ENCODE measurements at regions not wholly inside any gene's neighbourhood (a gene's known extent, or its start where the extent isn't known, plus 50 kb on each side); places are given as distances from the start of the nearest gene placed in this dataset.

GRCh38 chr20:63126876-63127699, 88.8 kb downstream of the YTHDF1 start:
- no peak overlapping the region for H3K27ac Mint-ChIP-seq
- H3K27me3 Mint-ChIP-seq: peaks cover 34% of the 10 kb centered on the region
- H3K4me1 ChIP-seq (ENCODE audit: insufficient read depth, low read length): no peaks in the 10 kb centered on the region
- H3K27ac ChIP-seq (ENCODE audit: low read depth in 1 of 2, low read length in 2 of 2): no peak overlapping the region
- no peaks in the 10 kb centered on the region for H3K9me3 Mint-ChIP-seq
- H3K4me3 Mint-ChIP-seq: no peak overlapping the region
- H3K36me3 ChIP-seq (ENCODE audit: insufficient read depth, low read length): no peaks in the 10 kb centered on the region
- ATAC-seq (ENCODE audit: poor library complexity) (no peak), DNase-seq (peak in 1 of 14 experiments; percentile 26)
- no peak overlapping the region for H3K4me3 ChIP-seq (ENCODE audit: low read length)
- POLR2A ChIA-PET: no interaction called here
- no peaks in the 10 kb centered on the region for H3K36me3 Mint-ChIP-seq (ENCODE audit: low read depth)
- H3K4me1 Mint-ChIP-seq (ENCODE audit: low read depth): no peaks in the 10 kb centered on the region
- H3K27me3 ChIP-seq (ENCODE audit: control insufficient read depth in 1 of 2, insufficient read depth in 2 of 2, low read length in 2 of 2): peaks cover 8 to 14% of the 10 kb centered on the region in 2 experiments
- CTCF ChIA-PET: no interaction called here
- no peaks in the 10 kb centered on the region for H3K9me3 ChIP-seq (ENCODE audit: control insufficient read depth in 1 of 2, insufficient read depth in 1 of 2, low read length in 2 of 2)
- intact Hi-C loops (cut with DNase I, micrococcal nuclease): no loop called here
- TF ChIP-seq, protein P1, sequence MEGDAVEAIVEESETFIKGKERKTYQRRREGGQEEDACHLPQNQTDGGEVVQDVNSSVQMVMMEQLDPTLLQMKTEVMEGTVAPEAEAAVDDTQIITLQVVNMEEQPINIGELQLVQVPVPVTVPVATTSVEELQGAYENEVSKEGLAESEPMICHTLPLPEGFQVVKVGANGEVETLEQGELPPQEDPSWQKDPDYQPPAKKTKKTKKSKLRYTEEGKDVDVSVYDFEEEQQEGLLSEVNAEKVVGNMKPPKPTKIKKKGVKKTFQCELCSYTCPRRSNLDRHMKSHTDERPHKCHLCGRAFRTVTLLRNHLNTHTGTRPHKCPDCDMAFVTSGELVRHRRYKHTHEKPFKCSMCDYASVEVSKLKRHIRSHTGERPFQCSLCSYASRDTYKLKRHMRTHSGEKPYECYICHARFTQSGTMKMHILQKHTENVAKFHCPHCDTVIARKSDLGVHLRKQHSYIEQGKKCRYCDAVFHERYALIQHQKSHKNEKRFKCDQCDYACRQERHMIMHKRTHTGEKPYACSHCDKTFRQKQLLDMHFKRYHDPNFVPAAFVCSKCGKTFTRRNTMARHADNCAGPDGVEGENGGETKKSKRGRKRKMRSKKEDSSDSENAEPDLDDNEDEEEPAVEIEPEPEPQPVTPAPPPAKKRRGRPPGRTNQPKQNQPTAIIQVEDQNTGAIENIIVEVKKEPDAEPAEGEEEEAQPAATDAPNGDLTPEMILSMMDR (IDR thresholded peaks at IDR 0.05): no peak

DNA sequence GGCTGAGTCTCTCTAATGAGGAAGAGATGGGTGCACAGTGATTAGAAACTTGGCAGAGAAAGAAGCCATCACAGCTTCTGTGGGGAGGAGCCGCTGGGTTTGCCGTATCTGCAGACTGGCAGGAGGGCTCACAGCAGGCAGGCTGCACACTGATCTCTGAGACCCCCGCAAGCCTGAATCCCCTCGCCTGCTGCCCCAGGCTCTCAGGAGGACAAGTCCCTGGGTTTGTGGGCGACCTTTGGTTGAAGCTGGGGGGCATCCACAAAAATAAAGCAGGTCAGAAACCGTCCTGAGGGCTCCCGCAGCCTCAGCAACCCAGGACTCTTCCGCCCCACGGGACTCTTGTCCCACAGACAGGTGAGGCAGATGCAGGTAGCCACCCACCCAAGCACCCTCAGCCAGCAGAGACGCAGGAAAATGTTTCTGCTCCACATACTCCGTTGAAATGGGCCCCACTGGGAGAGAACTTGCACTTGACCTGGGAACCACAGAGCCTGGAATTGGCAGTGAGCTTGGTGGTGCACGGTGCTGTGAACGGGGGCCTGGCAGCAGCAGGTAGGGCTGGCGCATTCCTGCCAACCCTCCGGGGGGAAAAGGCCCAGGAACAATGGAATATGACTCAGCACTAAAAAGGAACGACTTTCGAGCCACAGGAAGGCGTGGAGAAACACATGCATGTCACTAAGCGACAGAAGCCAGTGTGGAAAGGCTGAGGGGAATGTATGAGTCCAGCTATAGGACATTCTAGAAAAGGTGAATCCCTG, 89.9 kb downstream of the YTHDF1 start:
- Mint-ChIP-seq H3K36me3 (ENCODE audit: low read depth) (no peaks in the 10 kb centered on the region), H3K4me3 (no peak overlapping the region), H3K27ac (no peak overlapping the region), H3K4me1 (ENCODE audit: low read depth) (no peaks in the 10 kb centered on the region), H3K9me3 (no peaks in the 10 kb centered on the region), H3K27me3 (peaks cover 34% of the 10 kb centered on the region)
- DNase-seq (peak in 1 of 14 experiments; percentile 22), ATAC-seq (ENCODE audit: poor library complexity) (no peak)
- no peaks in the 10 kb centered on the region for H3K9me3 ChIP-seq (ENCODE audit: control insufficient read depth in 1 of 2, insufficient read depth in 1 of 2, low read length in 2 of 2)
- H3K4me3 ChIP-seq (ENCODE audit: low read length): no peak overlapping the region
- no peaks in the 10 kb centered on the region for H3K36me3 ChIP-seq (ENCODE audit: insufficient read depth, low read length)
- intact Hi-C loops (cut with DNase I, micrococcal nuclease): no loop called here
- ChIA-PET CTCF (no interaction called here), POLR2A (no interaction called here)
- H3K4me1 ChIP-seq (ENCODE audit: insufficient read depth, low read length): no peaks in the 10 kb centered on the region
- H3K27ac ChIP-seq (ENCODE audit: low read depth in 1 of 2, low read length in 2 of 2): no peak overlapping the region
- TF ChIP-seq, protein P1 (IDR thresholded peaks at IDR 0.05): no peak
- H3K27me3 ChIP-seq (ENCODE audit: control insufficient read depth in 1 of 2, insufficient read depth in 2 of 2, low read length in 2 of 2): peaks cover 6 to 10% of the 10 kb centered on the region in 2 experiments

- Histone ChIP-seq H3K36me3 (ENCODE audit: insufficient read depth, low read length) (no peaks in the 10 kb centered on the region), H3K27ac (ENCODE audit: low read depth in 1 of 2, low read length in 2 of 2) (no peak overlapping the region), H3K9me3 (ENCODE audit: control insufficient read depth in 1 of 2, insufficient read depth in 1 of 2, low read length in 2 of 2) (no peaks in the 10 kb centered on the region), H3K27me3 (ENCODE audit: control insufficient read depth in 1 of 2, insufficient read depth in 2 of 2, low read length in 2 of 2) (peaks cover 6 to 7% of the 10 kb centered on the region in 2 experiments), H3K4me3 (ENCODE audit: low read length) (no peak overlapping the region), H3K4me1 (ENCODE audit: insufficient read depth, low read length) (no peaks in the 10 kb centered on the region)
- TF ChIP-seq, protein P1 (IDR thresholded peaks at IDR 0.05): no peak
- no peak for ATAC-seq (ENCODE audit: poor library complexity)
- intact Hi-C loops (cut with DNase I, micrococcal nuclease): no loop called here
- Mint-ChIP-seq H3K27me3 (peaks cover 33% of the 10 kb centered on the region), H3K36me3 (ENCODE audit: low read depth) (no peaks in the 10 kb centered on the region), H3K9me3 (no peaks in the 10 kb centered on the region), H3K27ac (no peak overlapping the region), H3K4me3 (no peak overlapping the region), H3K4me1 (ENCODE audit: low read depth) (no peaks in the 10 kb centered on the region)
- ChIA-PET POLR2A (no interaction called here), CTCF (no interaction called here)
- no peak for DNase-seq
These were observed 90.4 kb downstream of the YTHDF1 start for GRCh38 chr20:63125581-63125837.

Data from CD4-positive, alpha-beta T cell (primary cell).